A549 (cell line): ENCODE measurements at regions not wholly inside any gene's neighbourhood (a gene's known extent, or its start where the extent isn't known, plus 50 kb on each side); places are given as distances from the start of the nearest gene placed in this dataset.
"Not testable (repeated sequence)": the region's sequence is repeated elsewhere in the genome, so short reads cannot be mapped to it uniquely, and the experiment has no call there.

Experiments used
- MYC ChIP-seq: IDR thresholded peaks from 2 replicates; pipeline ENCODE4 v1.6.1; 2012; ENCODE audit warnings: mild to moderate bottlenecking, inconsistent platforms, low read length, improper control_type of control experiment, borderline replicate concordance
- RAD21 ChIP-seq, 2 experiments: fragments of >200 bp in 1 of 2; sonication (Bioruptor Twin) in 1 of 2; formaldehyde crosslinking in 1 of 2; IDR thresholded peaks in 1 of 2; conservative IDR thresholded peaks in 1 of 2; 2 replicates in 1 of 2; 3 replicates in 1 of 2; pipeline ENCODE4 v1.6.1; 2012 to 2018; ENCODE audit warnings: inconsistent platforms in 1 of 2
- TF ChIP-seq, protein P1 (sequence below): fragments of >200 bp; sonication (Bioruptor Twin); formaldehyde crosslinking; IDR thresholded peaks from 3 replicates; pipeline ENCODE4 v1.5.1; 2016

GRCh38 chr16:21521048-21521389, 78.4 kb upstream of the METTL9 start:
- TF ChIP-seq, protein P1, sequence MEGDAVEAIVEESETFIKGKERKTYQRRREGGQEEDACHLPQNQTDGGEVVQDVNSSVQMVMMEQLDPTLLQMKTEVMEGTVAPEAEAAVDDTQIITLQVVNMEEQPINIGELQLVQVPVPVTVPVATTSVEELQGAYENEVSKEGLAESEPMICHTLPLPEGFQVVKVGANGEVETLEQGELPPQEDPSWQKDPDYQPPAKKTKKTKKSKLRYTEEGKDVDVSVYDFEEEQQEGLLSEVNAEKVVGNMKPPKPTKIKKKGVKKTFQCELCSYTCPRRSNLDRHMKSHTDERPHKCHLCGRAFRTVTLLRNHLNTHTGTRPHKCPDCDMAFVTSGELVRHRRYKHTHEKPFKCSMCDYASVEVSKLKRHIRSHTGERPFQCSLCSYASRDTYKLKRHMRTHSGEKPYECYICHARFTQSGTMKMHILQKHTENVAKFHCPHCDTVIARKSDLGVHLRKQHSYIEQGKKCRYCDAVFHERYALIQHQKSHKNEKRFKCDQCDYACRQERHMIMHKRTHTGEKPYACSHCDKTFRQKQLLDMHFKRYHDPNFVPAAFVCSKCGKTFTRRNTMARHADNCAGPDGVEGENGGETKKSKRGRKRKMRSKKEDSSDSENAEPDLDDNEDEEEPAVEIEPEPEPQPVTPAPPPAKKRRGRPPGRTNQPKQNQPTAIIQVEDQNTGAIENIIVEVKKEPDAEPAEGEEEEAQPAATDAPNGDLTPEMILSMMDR = not testable (repeated sequence)
- not testable (repeated sequence) for TF ChIP-seq RAD21 (conservative IDR thresholded peaks at IDR 0.05 in 1 of 2, IDR thresholded peaks at IDR 0.05 in 1 of 2); MYC
